GM21515 (cell line): ENCODE measurements at regions not wholly inside any gene's neighbourhood (a gene's known extent, or its start where the extent isn't known, plus 50 kb on each side); places are given as distances from the start of the nearest gene placed in this dataset.

ENCODE experiments used
- ATAC-seq: cut with Tn5 transposase; IDR thresholded peaks from one replicate; pipeline ENCODE4 v1.9.1; 2021; ENCODE audit not compliant: unreplicated experiment

GRCh38 chr1:56395776-56396175, 183.6 kb downstream of the PLPP3 start:
- ATAC-seq = no peak

DNA sequence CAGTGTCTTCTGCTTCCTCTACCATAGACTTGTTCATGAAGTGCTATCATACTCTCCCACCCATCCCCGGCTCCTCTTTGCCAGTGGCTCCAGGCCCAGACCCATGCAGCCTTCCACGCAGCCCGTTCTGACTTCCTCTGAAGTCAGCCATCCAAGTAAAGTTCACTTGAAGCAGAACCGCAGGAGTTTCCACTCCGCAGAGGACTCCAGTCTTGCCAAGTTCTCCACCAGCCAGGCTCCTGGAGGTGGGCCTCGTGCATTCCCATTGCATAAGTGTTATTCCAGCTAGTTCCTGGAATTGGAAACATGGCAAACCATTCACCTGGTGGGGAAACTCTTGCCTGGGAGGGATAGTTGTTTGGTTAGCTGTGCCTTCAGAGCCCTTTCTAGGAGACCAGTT, 185.1 kb downstream of the PLPP3 start:
- no peak for ATAC-seq

- ATAC-seq = no peak
These were observed 188.2 kb downstream of the PLPP3 start for GRCh38 chr1:56390934-56391731.

- ATAC-seq = no peak
These were observed 189.0 kb downstream of the PLPP3 start for GRCh38 chr1:56390232-56390867.

- no peak for ATAC-seq
These were observed 189.6 kb downstream of the PLPP3 start for GRCh38 chr1:56389813-56390212.

- no peak for ATAC-seq
These were observed 192.2 kb downstream of the PLPP3 start for GRCh38 chr1:56387071-56387740.

DNA sequence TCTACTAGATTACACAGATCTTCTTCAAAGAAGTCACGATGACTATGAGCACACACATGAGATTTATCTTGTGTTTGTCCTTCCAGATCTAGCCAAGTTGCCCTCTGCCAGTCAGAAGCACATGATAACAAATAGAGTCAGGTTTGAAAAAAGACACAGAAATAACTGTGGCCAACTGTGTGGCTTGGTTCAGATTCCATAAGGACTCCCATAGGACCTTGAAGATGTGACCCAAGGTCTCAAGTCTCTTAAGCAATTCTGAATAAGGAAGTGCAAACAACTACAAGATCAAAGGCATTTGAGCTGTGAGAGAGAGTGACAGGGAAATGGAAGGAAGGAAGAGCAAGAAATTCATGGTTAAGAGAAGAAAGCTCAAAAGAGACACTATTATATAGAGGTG, 194.0 kb downstream of the PLPP3 start:
- no peak for ATAC-seq

DNA sequence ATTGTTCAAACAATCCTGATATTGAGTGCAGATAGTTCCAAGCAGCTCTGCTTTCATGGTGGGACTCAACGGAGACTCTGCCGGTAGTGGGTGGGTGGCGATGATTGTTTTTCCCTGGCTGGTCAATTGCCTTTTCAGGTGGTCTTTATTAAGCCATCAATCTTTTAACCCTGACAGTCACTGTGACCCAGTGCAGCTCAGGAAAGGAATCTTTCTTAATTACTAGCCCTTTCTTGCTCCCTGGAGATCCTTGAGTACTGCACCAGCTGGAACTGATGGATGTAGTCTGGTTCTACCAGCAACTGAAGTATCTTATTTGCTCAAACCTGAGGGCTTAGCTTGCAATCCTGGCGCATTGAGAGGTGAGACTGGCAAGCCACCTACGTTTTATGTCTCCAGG, 196.4 kb downstream of the PLPP3 start:
- no peak for ATAC-seq

DNA sequence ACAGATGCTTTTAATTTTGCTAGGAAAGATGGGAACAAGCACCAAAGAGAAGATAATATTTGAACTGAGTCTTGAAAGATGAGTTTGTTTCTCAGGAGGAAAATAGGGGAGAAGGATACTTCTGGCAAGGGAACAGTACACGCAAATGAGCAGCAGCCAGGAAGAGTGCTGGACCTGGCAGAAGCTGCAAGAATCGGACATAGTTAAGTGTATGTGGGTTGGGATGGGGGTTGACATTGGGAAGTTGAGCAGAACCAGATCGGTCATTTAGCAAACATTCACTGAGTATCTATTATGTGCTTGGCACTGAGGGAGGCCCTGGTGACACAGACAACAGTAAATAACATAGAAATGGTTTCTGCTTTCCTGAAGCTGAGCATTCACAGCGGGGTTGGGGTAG, 198.8 kb downstream of the PLPP3 start:
- no peak for ATAC-seq

DNA sequence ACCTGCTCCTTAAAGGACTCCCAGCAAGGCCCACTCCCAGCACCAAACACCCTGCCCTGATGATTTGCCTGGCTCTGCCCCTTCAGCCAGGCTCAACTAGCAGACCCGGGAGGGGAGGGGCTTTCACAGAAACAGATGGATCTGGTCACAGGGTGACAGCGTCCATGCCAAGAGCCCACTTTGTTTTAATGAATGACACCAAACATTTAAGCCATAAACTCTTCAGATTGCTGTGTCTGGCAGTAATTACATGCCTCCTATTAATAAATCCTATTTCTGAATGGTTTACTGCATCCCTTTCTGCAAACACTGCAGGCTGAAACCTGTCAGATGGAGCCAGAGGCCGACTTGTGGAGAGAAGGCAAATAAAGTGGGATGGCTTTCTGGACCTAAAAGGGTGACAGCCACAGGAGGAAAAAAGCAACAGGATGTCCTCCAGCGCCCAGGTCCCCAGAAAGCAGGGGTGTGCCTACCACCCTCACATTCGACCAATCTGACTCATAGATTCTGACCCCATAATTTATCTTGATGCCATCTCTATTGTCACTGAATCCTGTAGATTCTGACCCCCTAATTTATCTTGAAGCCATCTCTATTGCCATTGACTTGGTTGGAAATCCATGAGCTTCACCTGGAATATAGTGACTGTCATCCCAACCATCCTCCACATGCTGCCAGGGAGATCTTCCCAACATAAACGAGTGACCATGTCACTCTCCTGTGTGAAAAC, 200.9 kb downstream of the PLPP3 start:
- no peak for ATAC-seq

DNA sequence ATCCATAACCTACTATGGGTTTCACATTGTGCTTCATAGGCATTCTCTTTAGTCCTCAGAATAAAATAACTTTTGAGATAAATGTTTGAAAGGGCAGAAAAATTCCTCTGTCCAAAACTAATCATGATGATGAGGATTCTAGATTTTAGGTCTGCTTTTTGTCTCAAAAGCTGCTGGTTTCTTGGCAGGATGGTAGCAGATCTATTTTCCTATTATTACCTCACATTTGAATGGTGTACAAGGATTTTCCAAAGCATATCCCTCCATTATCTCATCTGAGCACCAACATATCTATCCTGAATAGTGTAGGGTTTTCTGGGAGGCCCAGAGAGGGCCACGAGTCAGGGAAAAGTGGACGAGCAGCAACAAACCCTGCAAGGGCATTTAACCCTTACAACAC, 201.9 kb downstream of the PLPP3 start:
- no peak for ATAC-seq

GRCh38 chr1:56376188-56376984, 203.0 kb downstream of the PLPP3 start:
- no peak for ATAC-seq

DNA sequence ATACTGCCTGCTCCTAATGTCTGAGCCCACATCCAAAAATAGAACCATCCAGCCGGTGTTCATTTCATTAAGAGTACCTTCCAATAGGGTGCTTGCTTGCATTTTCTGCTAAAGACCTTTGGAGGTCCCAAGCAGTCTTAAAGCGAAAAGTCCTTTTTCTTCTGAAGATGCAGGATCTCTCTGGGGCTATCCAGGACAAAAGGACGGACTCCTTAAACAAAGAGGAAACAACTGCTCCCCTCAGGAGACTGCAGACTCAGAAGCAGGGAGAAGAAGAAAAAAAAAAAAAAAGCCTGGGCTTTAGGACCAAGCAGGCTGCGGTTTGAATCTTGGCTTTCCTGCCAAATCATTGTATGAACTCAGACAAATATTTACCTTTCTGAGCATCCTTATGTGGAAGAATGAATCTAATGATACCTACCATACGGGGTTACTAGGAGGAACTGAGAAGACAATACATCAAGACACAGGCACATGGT, 204.0 kb downstream of the PLPP3 start:
- ATAC-seq = no peak

DNA sequence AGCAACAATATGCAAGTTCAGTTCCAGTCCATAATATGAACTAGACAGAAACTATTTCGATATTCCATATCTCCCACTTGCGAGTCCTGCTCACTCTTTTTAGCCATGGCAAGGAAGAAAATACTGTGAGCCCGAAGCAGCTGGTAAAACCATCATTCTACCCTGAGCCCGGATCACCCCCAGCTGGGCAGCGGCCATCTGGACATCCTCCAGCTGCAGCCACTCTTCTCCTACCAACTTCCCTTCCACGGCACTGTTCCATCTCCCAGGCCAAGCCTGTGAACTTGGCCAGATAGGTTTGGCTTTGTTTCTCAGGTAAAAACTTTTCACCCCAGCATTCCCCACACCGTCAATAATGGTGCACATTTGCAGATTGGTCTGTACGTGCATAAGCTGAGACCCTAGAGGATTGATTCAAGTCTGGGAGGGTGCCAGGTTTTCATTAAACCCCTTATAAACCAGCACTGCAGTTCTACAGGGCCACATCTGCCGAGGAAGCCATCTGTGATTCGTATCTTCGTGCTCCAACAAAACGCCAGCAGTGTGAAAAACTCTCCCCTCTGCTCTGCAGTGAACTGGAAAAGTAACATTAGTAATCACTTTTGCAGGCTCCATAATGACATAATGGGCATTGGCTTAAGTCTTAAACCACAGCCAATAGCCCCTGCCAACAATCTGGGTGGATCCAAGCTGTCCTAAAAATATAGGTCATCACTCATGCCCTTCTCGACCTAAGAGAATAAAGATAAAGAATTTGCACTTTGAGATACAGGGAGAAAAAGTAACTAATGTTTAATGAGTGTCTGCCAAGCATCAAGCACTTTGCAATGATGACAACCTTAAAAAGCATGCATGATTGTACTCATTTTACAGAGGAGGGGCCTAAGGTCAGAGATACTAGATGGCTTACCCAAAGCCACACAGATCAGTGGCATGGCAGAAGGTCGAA, 205.1 kb downstream of the PLPP3 start:
- no peak for ATAC-seq

GRCh38 chr1:56370513-56370912, 208.8 kb downstream of the PLPP3 start:
- no peak for ATAC-seq

- no peak for ATAC-seq
These were observed 216.2 kb downstream of the PLPP3 start for GRCh38 chr1:56363007-56363770.

DNA sequence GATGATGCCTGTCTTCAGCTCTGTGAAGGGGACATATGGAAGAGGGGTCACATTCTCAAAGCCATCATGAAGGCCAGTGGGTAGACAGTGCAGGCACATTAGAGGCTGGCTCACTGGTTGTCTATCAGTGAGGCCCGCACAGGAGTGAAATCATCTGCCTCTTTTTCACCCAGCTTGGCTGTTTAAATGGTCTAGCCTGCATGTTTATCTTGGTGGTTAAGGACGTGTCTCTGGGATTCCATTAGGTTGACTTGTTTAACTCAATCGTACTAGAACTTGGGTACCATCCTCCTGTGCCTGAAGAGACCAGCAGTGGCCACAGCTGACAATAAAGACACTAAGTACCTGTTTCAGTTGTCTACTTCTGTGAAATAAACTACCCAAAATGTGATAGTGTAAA, 219.3 kb downstream of the PLPP3 start:
- no peak for ATAC-seq

DNA sequence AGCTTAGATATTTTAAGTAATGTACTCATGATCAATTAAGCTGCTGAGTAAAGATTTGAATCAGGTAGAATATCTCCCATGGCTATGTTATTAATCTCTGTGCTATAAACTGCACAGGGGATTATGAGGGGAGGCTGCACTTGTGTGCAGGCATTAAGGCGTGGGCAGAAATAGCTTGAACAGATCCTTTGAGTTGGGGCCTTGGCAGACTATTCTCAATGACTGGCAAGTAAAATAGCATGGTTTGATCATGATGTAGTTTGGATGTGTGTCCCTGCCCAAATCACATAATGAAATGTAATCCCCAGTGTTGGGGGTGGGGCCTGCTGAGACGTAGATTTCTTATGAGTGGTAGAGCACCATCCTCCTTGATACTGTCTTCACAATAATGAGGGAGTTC, 220.3 kb downstream of the PLPP3 start:
- no peak for ATAC-seq
